GM19372 (cell line): ENCODE measurements at regions not wholly inside any gene's neighbourhood (a gene's known extent, or its start where the extent isn't known, plus 50 kb on each side); places are given as distances from the start of the nearest gene placed in this dataset.

Experiments used
- ATAC-seq: cut with Tn5 transposase; IDR thresholded peaks from one replicate; pipeline ENCODE4 v1.9.1; 2021; ENCODE audit warnings: mild to moderate bottlenecking, low read depth, moderate library complexity; ENCODE audit not compliant: unreplicated experiment

GRCh38 chr4:189293459-189293858 is 647.2 kb upstream of the FRG1 start:
- no peak for ATAC-seq

- ATAC-seq: no peak
These were observed 646.1 kb upstream of the FRG1 start for GRCh38 chr4:189294574-189294973.

- ATAC-seq: no peak
These were observed 641.0 kb upstream of the FRG1 start for GRCh38 chr4:189299706-189300105.

- ATAC-seq: no peak
These were observed 639.0 kb upstream of the FRG1 start for GRCh38 chr4:189301692-189302091.

GRCh38 chr4:189302719-189303118 is 638.0 kb upstream of the FRG1 start:
- ATAC-seq: no peak

- no peak for ATAC-seq
These were observed 636.5 kb upstream of the FRG1 start for GRCh38 chr4:189304167-189304566.

- no peak for ATAC-seq
These were observed 635.9 kb upstream of the FRG1 start for GRCh38 chr4:189304809-189305208.

- no peak for ATAC-seq
These were observed 635.2 kb upstream of the FRG1 start for GRCh38 chr4:189305500-189305899.

GRCh38 chr4:189311251-189311650 is 629.4 kb upstream of the FRG1 start:
- no peak for ATAC-seq

GRCh38 chr4:189313064-189313463 is 627.6 kb upstream of the FRG1 start:
- ATAC-seq: no peak

- ATAC-seq: no peak
These were observed 626.7 kb upstream of the FRG1 start for GRCh38 chr4:189313861-189314513.

- no peak for ATAC-seq
These were observed 618.2 kb upstream of the FRG1 start for GRCh38 chr4:189322426-189322825.

GRCh38 chr4:189341881-189342280 is 598.8 kb upstream of the FRG1 start:
- ATAC-seq: no peak

GRCh38 chr4:189355590-189355989 is 585.1 kb upstream of the FRG1 start:
- no peak for ATAC-seq

GRCh38 chr4:189362364-189362763 is 578.3 kb upstream of the FRG1 start:
- no peak for ATAC-seq

GRCh38 chr4:189364032-189364449 is 576.6 kb upstream of the FRG1 start:
- no peak for ATAC-seq

GRCh38 chr4:189365451-189365850 is 575.2 kb upstream of the FRG1 start:
- ATAC-seq: no peak

- no peak for ATAC-seq
These were observed 572.8 kb upstream of the FRG1 start for GRCh38 chr4:189367832-189368231.

GRCh38 chr4:189374176-189374575 is 566.5 kb upstream of the FRG1 start:
- no peak for ATAC-seq

GRCh38 chr4:189376901-189377300 is 563.8 kb upstream of the FRG1 start:
- no peak for ATAC-seq

GRCh38 chr4:189377569-189377968 is 563.1 kb upstream of the FRG1 start:
- ATAC-seq: no peak

GRCh38 chr4:189385098-189385497 is 555.6 kb upstream of the FRG1 start:
- no peak for ATAC-seq

GRCh38 chr4:189385579-189385978 is 555.1 kb upstream of the FRG1 start:
- no peak for ATAC-seq
